ENCODE measurements at regions not wholly inside any gene's neighbourhood (a gene's known extent, or its start where the extent isn't known, plus 50 kb on each side); places are given as distances from the start of the nearest gene placed in this dataset.

DNA sequence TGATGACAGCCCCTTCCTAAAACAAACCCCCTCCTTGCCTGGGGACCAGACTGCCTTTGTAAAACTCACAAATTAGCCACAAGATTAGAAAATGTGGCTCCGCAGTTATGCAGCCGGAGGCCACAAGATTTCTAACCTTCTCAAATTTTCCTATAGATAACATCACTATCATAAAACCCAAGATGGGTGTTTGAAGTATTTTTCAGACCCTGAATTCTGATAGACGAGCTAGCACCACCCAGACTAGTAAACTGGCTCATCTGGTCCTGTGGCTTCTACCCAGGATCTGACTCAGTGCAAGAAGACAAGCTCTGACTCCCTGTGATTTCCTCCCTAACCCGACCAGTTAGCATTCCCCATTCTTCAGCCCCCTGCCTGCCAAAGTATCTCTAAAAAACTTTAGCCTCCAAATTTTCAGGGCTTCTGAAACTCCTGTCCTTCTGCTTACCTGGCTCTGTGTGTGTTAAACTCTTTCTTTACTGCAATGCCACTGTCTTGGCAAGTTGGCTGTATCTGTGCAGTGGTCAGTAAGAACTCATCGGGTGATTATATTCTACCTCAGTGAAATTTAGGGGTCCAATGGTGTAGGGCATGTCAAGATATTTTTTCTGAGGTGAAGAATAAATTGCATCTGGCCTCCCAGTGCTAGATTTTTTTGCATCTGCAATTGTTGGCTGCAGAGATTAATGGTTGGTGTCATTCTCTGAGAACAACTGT, 102.1 kb downstream of the S1PR1 start:
- TF ChIP-seq SP1 (IDR thresholded peaks at IDR 0.05) (no peak), ARNT (IDR thresholded peaks at IDR 0.05) (no peak), FOXM1 (IDR thresholded peaks at IDR 0.05; ENCODE audit: borderline replicate concordance) (no peak)
